ENCODE measurements at regions not wholly inside any gene's neighbourhood (a gene's known extent, or its start where the extent isn't known, plus 50 kb on each side); places are given as distances from the start of the nearest gene placed in this dataset.

GRCh38 chr9:20012232-20012631, 223.4 kb upstream of the SLC24A2 start:
- intact Hi-C loops (cut with micrococcal nuclease): no loop called here
- CTCF ChIA-PET: no interaction called here
- no peaks in the 10 kb centered on the region for H3K79me2 ChIP-seq (ENCODE audit: control insufficient read depth, insufficient read depth, low read length)
- H3K4me3 ChIP-seq (ENCODE audit: control extremely low read depth in 1 of 5, extremely low read depth in 1 of 5, insufficient read depth in 1 of 5, low read depth in 2 of 5, low read length in 4 of 5): no peak overlapping the region
- Mint-ChIP-seq H3K27me3 (no peaks in the 10 kb centered on the region), H3K27ac (no peak overlapping the region), H3K9me3 (ENCODE audit: insufficient read depth) (peaks cover 4% of the 10 kb centered on the region), H3K4me3 (no peak overlapping the region), H3K4me1 (peaks cover 7% of the 10 kb centered on the region)
- H2AFZ ChIP-seq (ENCODE audit: insufficient read depth, low read depth, low read length, poor library complexity, severe bottlenecking): no peak overlapping the region
- H3K9ac ChIP-seq (ENCODE audit: low read length): no peak overlapping the region
- H4K20me1 ChIP-seq (ENCODE audit: control insufficient read depth, insufficient read depth, low read length, poor library complexity, severe bottlenecking): no peaks in the 10 kb centered on the region
- ATAC-seq (ENCODE audit: low read depth): no peak
- H3K4me2 ChIP-seq (replicated peaks; ENCODE audit: low read depth, low read length, poor library complexity, severe bottlenecking): no peak overlapping the region
- peaks cover 5 to 8% of the 10 kb centered on the region in 2 donors for H3K4me1 ChIP-seq (ENCODE audit: control insufficient read depth in 2 of 2, insufficient read depth in 2 of 2, low read length in 2 of 2)
- peaks cover 0 to 3% (median 0%) of the 10 kb centered on the region in 3 donors for H3K9me3 ChIP-seq (ENCODE audit: control extremely low read depth in 1 of 3, control insufficient read depth in 2 of 3, insufficient read depth in 1 of 3, low read length in 2 of 3)
- DNase-seq: no peak
- H3K36me3 ChIP-seq (replicated peaks in 1 of 2; ENCODE audit: control extremely low read depth in 1 of 2, control insufficient read depth in 1 of 2, extremely low read depth in 1 of 2, insufficient read depth in 2 of 2, low read length in 1 of 2): no peaks in the 10 kb centered on the region
- no peak overlapping the region for H3K27ac ChIP-seq (ENCODE audit: low read length in 2 of 2)
- no peaks in the 10 kb centered on the region for H3K27me3 ChIP-seq (replicated peaks in 1 of 4; ENCODE audit: control extremely low read depth in 1 of 4, control insufficient read depth in 3 of 4, insufficient read depth in 4 of 4, low read length in 3 of 4)
- no CpG with 5 or more reads among the region's 3 CpGs for WGBS (ENCODE audit: insufficient coverage)
- TF ChIP-seq EZH2 (IDR thresholded peaks at IDR 0.05; ENCODE audit: borderline replicate concordance, insufficient read depth, low read depth, low read length, poor library complexity, severe bottlenecking) (no peak), CTCF (IDR thresholded peaks at IDR 0.05) (no peak)
- POLR2A ChIA-PET: no interaction called here

GRCh38 chr9:20009606-20010005, 220.8 kb upstream of the SLC24A2 start:
- intact Hi-C loops (cut with micrococcal nuclease): no loop called here
- Mint-ChIP-seq H3K9me3 (ENCODE audit: insufficient read depth) (peaks cover 4% of the 10 kb centered on the region), H3K4me1 (no peaks in the 10 kb centered on the region), H3K4me3 (no peak overlapping the region), H3K27ac (no peak overlapping the region), H3K27me3 (no peaks in the 10 kb centered on the region)
- 100% methylated on average over 2 of the region's 2 CpGs for WGBS (ENCODE audit: insufficient coverage)
- Histone ChIP-seq H3K27ac (ENCODE audit: low read length in 2 of 2) (no peak overlapping the region), H3K36me3 (replicated peaks in 1 of 2; ENCODE audit: control extremely low read depth in 1 of 2, control insufficient read depth in 1 of 2, extremely low read depth in 1 of 2, insufficient read depth in 2 of 2, low read length in 1 of 2) (no peaks in the 10 kb centered on the region), H3K9ac (ENCODE audit: low read length) (no peak overlapping the region), H2AFZ (ENCODE audit: insufficient read depth, low read depth, low read length, poor library complexity, severe bottlenecking) (no peak overlapping the region), H3K27me3 (replicated peaks in 1 of 4; ENCODE audit: control extremely low read depth in 1 of 4, control insufficient read depth in 3 of 4, insufficient read depth in 4 of 4, low read length in 3 of 4) (no peaks in the 10 kb centered on the region), H3K9me3 (ENCODE audit: control extremely low read depth in 1 of 3, control insufficient read depth in 2 of 3, insufficient read depth in 1 of 3, low read length in 2 of 3) (peaks cover 0 to 3% (median 0%) of the 10 kb centered on the region in 3 donors), H4K20me1 (ENCODE audit: control insufficient read depth, insufficient read depth, low read length, poor library complexity, severe bottlenecking) (no peaks in the 10 kb centered on the region), H3K79me2 (ENCODE audit: control insufficient read depth, insufficient read depth, low read length) (no peaks in the 10 kb centered on the region), H3K4me1 (ENCODE audit: control insufficient read depth in 2 of 2, insufficient read depth in 2 of 2, low read length in 2 of 2) (no peaks in the 10 kb centered on the region), H3K4me3 (ENCODE audit: control extremely low read depth in 1 of 5, extremely low read depth in 1 of 5, insufficient read depth in 1 of 5, low read depth in 2 of 5, low read length in 4 of 5) (no peak overlapping the region), H3K4me2 (replicated peaks; ENCODE audit: low read depth, low read length, poor library complexity, severe bottlenecking) (no peak overlapping the region)
- ATAC-seq (ENCODE audit: low read depth) (no peak), DNase-seq (no peak)
- no peak for TF ChIP-seq CTCF (IDR thresholded peaks at IDR 0.05)
- TF ChIP-seq EZH2 (IDR thresholded peaks at IDR 0.05; ENCODE audit: borderline replicate concordance, insufficient read depth, low read depth, low read length, poor library complexity, severe bottlenecking): no peak
- ChIA-PET POLR2A (no interaction called here), CTCF (no interaction called here)

All from B cell (primary cell).